ENCODE measurements at regions not wholly inside any gene's neighbourhood (a gene's known extent, or its start where the extent isn't known, plus 50 kb on each side); places are given as distances from the start of the nearest gene placed in this dataset.

DNA sequence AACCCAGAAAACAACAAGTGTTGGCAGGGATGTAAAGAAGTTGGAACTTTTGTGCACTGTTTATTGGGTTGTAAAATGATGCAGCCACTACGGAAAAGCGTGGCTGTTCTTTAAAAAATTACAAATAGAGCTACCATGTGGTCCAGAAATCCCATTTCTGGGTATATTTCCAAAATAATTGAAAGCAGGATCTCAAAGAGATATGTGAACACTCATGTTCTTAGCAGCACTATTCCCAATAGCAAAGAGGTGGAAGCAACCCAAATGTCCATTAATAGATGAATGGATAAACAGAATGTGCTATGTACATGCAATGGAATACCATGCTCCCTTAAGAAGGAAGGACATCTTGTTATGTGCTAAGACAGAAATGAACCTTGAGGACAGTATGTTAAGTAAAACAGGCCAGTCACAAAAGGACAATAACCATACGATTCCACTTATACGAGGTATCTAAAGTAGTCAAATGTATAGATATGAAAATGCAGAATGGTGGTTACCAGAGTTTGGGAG is 249.5 kb downstream of the PHLDA1 start:
- Histone ChIP-seq H2AFZ (no peak overlapping the region), H3K27ac (ENCODE audit: low read depth) (no peak overlapping the region), H3K9me2 (ENCODE audit: insufficient read depth) (no peaks in the 10 kb centered on the region), H3K4me2 (no peak overlapping the region), H3F3A (replicated peaks; ENCODE audit: low read depth) (no peaks in the 10 kb centered on the region), H3K79me2 (replicated peaks; ENCODE audit: insufficient read depth) (no peaks in the 10 kb centered on the region), H3K27me3 (ENCODE audit: insufficient read depth) (no peaks in the 10 kb centered on the region), H3K36me3 (ENCODE audit: insufficient read depth) (no peaks in the 10 kb centered on the region), H3K4me1 (ENCODE audit: insufficient read depth) (peaks cover 4% of the 10 kb centered on the region; the same call in 1 of the 2 replicates), H4K20me1 (replicated peaks; ENCODE audit: insufficient read depth) (no peaks in the 10 kb centered on the region), H3K4me3 (no peak overlapping the region)
- peaks cover 3% of the 10 kb centered on the region; the same call in 2 of the 3 replicates for H3K4me1 Mint-ChIP-seq
- TF ChIP-seq, protein P1, sequence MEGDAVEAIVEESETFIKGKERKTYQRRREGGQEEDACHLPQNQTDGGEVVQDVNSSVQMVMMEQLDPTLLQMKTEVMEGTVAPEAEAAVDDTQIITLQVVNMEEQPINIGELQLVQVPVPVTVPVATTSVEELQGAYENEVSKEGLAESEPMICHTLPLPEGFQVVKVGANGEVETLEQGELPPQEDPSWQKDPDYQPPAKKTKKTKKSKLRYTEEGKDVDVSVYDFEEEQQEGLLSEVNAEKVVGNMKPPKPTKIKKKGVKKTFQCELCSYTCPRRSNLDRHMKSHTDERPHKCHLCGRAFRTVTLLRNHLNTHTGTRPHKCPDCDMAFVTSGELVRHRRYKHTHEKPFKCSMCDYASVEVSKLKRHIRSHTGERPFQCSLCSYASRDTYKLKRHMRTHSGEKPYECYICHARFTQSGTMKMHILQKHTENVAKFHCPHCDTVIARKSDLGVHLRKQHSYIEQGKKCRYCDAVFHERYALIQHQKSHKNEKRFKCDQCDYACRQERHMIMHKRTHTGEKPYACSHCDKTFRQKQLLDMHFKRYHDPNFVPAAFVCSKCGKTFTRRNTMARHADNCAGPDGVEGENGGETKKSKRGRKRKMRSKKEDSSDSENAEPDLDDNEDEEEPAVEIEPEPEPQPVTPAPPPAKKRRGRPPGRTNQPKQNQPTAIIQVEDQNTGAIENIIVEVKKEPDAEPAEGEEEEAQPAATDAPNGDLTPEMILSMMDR (conservative IDR thresholded peaks at IDR 0.05; ENCODE audit: low read depth in 2 of 2) = no peak
- TF ChIP-seq JUNB (IDR thresholded peaks at IDR 0.05; ENCODE audit: unreplicated experiment) (no peak), ZNF114 (CRISPR knock-in tag; IDR thresholded peaks at IDR 0.05) (no peak), STAT1 (IDR thresholded peaks at IDR 0.05; ENCODE audit: unreplicated experiment) (no peak), EZH2 (IDR thresholded peaks at IDR 0.05; ENCODE audit: low read depth, unreplicated experiment) (no peak), EZH2phosphoT487 (IDR thresholded peaks at IDR 0.05; ENCODE audit: unreplicated experiment) (no peak), CREB1 (CRISPR knock-in tag; IDR thresholded peaks at IDR 0.05; ENCODE audit: low read depth) (no peak), POLR2AphosphoS5 (IDR thresholded peaks at IDR 0.05; ENCODE audit: low read depth) (no peak), NANOG (IDR thresholded peaks at IDR 0.05; ENCODE audit: borderline replicate concordance) (no peak)
- TF ChIP-seq, protein P2, sequence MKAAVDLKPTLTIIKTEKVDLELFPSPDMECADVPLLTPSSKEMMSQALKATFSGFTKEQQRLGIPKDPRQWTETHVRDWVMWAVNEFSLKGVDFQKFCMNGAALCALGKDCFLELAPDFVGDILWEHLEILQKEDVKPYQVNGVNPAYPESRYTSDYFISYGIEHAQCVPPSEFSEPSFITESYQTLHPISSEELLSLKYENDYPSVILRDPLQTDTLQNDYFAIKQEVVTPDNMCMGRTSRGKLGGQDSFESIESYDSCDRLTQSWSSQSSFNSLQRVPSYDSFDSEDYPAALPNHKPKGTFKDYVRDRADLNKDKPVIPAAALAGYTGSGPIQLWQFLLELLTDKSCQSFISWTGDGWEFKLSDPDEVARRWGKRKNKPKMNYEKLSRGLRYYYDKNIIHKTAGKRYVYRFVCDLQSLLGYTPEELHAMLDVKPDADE (IDR thresholded peaks at IDR 0.05) = no peak
- TF ChIP-seq, protein P3, sequence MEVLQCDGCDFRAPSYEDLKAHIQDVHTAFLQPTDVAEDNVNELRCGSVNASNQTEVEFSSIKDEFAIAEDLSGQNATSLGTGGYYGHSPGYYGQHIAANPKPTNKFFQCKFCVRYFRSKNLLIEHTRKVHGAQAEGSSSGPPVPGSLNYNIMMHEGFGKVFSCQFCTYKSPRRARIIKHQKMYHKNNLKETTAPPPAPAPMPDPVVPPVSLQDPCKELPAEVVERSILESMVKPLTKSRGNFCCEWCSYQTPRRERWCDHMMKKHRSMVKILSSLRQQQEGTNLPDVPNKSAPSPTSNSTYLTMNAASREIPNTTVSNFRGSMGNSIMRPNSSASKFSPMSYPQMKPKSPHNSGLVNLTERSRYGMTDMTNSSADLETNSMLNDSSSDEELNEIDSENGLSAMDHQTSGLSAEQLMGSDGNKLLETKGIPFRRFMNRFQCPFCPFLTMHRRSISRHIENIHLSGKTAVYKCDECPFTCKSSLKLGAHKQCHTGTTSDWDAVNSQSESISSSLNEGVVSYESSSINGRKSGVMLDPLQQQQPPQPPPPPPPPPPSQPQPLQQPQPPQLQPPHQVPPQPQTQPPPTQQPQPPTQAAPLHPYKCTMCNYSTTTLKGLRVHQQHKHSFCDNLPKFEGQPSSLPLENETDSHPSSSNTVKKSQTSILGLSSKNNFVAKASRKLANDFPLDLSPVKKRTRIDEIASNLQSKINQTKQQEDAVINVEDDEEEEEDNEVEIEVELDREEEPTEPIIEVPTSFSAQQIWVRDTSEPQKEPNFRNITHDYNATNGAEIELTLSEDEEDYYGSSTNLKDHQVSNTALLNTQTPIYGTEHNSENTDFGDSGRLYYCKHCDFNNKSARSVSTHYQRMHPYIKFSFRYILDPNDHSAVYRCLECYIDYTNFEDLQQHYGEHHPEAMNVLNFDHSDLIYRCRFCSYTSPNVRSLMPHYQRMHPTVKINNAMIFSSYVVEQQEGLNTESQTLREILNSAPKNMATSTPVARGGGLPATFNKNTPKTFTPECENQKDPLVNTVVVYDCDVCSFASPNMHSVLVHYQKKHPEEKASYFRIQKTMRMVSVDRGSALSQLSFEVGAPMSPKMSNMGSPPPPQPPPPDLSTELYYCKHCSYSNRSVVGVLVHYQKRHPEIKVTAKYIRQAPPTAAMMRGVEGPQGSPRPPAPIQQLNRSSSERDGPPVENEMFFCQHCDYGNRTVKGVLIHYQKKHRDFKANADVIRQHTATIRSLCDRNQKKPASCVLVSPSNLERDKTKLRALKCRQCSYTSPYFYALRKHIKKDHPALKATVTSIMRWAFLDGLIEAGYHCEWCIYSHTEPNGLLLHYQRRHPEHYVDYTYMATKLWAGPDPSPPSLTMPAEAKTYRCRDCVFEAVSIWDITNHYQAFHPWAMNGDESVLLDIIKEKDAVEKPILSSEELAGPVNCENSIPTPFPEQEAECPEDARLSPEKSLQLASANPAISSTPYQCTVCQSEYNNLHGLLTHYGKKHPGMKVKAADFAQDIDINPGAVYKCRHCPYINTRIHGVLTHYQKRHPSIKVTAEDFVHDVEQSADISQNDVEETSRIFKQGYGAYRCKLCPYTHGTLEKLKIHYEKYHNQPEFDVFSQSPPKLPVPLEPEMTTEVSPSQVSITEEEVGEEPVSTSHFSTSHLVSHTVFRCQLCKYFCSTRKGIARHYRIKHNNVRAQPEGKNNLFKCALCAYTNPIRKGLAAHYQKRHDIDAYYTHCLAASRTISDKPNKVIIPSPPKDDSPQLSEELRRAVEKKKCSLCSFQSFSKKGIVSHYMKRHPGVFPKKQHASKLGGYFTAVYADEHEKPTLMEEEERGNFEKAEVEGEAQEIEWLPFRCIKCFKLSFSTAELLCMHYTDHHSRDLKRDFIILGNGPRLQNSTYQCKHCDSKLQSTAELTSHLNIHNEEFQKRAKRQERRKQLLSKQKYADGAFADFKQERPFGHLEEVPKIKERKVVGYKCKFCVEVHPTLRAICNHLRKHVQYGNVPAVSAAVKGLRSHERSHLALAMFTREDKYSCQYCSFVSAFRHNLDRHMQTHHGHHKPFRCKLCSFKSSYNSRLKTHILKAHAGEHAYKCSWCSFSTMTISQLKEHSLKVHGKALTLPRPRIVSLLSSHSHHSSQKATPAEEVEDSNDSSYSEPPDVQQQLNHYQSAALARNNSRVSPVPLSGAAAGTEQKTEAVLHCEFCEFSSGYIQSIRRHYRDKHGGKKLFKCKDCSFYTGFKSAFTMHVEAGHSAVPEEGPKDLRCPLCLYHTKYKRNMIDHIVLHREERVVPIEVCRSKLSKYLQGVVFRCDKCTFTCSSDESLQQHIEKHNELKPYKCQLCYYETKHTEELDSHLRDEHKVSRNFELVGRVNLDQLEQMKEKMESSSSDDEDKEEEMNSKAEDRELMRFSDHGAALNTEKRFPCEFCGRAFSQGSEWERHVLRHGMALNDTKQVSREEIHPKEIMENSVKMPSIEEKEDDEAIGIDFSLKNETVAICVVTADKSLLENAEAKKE (CRISPR knock-in tag; IDR thresholded peaks at IDR 0.05) = no peak
- H3K4me3 Mint-ChIP-seq = no peak overlapping the region
- peaks cover 2% of the 10 kb centered on the region; the same call in 1 of the 3 replicates for H3K9me3 Mint-ChIP-seq
- H3K27ac Mint-ChIP-seq = no peak overlapping the region
- H3K27me3 Mint-ChIP-seq (ENCODE audit: insufficient read depth, low read depth, poor library complexity) = peaks cover 3% of the 10 kb centered on the region
- DNase-seq (ENCODE audit: low spot score) = no peak
- no peaks in the 10 kb centered on the region; the same call in 2 of the 3 replicates for H3K36me3 Mint-ChIP-seq (ENCODE audit: low read depth)
- ATAC-seq = no peak

All from GM23338 (cell line).